ENCODE measurements at regions not wholly inside any gene's neighbourhood (a gene's known extent, or its start where the extent isn't known, plus 50 kb on each side); places are given as distances from the start of the nearest gene placed in this dataset.

GRCh38 chr2:236934166-236934565 lies 151.5 kb upstream of the COPS8 start:
- TF ChIP-seq YY1 (IDR thresholded peaks at IDR 0.05; ENCODE audit: low read depth) (no peak), TCF12 (IDR thresholded peaks at IDR 0.05; ENCODE audit: low read depth) (no peak), USF1 (IDR thresholded peaks at IDR 0.05) (no peak), CREB1 (IDR thresholded peaks at IDR 0.05; ENCODE audit: low read depth) (no peak), FOXM1 (IDR thresholded peaks at IDR 0.05; ENCODE audit: borderline replicate concordance, low read depth) (no peak), MAX (IDR thresholded peaks at IDR 0.05) (no peak), TAF1 (IDR thresholded peaks at IDR 0.05; ENCODE audit: low read depth) (no peak), NFIC (IDR thresholded peaks at IDR 0.05) (no peak), RAD21 (IDR thresholded peaks at IDR 0.05; ENCODE audit: low read depth) (no peak), REST (IDR thresholded peaks at IDR 0.05; ENCODE audit: low read depth) (no peak), CEBPB (IDR thresholded peaks at IDR 0.05) (no peak), ZBTB7A (IDR thresholded peaks at IDR 0.05; ENCODE audit: low read depth) (no peak), TEAD4 (IDR thresholded peaks at IDR 0.05) (no peak), EGR1 (IDR thresholded peaks at IDR 0.05) (no peak)

GRCh38 chr2:236934656-236935055 lies 151.0 kb upstream of the COPS8 start:
- no peak for TF ChIP-seq REST (IDR thresholded peaks at IDR 0.05; ENCODE audit: low read depth)
- no peak for TF ChIP-seq YY1 (IDR thresholded peaks at IDR 0.05; ENCODE audit: low read depth)
- TF ChIP-seq RAD21 (IDR thresholded peaks at IDR 0.05; ENCODE audit: low read depth), result no peak
- no peak for TF ChIP-seq CREB1 (IDR thresholded peaks at IDR 0.05; ENCODE audit: low read depth)
- no peak for TF ChIP-seq CEBPB (IDR thresholded peaks at IDR 0.05)
- no peak for TF ChIP-seq TCF12 (IDR thresholded peaks at IDR 0.05; ENCODE audit: low read depth)
- no peak for TF ChIP-seq TEAD4 (IDR thresholded peaks at IDR 0.05)
- no peak for TF ChIP-seq TAF1 (IDR thresholded peaks at IDR 0.05; ENCODE audit: low read depth)
- no peak for TF ChIP-seq USF1 (IDR thresholded peaks at IDR 0.05)
- no peak for TF ChIP-seq FOXM1 (IDR thresholded peaks at IDR 0.05; ENCODE audit: borderline replicate concordance, low read depth)

- TF ChIP-seq TEAD4 (IDR thresholded peaks at IDR 0.05) (no peak), EGR1 (IDR thresholded peaks at IDR 0.05) (no peak), NFIC (IDR thresholded peaks at IDR 0.05) (no peak), FOXM1 (IDR thresholded peaks at IDR 0.05; ENCODE audit: borderline replicate concordance, low read depth) (no peak), REST (IDR thresholded peaks at IDR 0.05; ENCODE audit: low read depth) (no peak), USF1 (IDR thresholded peaks at IDR 0.05) (no peak), TCF12 (IDR thresholded peaks at IDR 0.05; ENCODE audit: low read depth) (no peak), ZBTB7A (IDR thresholded peaks at IDR 0.05; ENCODE audit: low read depth) (no peak), RAD21 (IDR thresholded peaks at IDR 0.05; ENCODE audit: low read depth) (no peak), TAF1 (IDR thresholded peaks at IDR 0.05; ENCODE audit: low read depth) (no peak), EP300 (IDR thresholded peaks at IDR 0.05; ENCODE audit: borderline replicate concordance) (no peak)
Measured at GRCh38 chr2:236935083-236935482, 150.6 kb upstream of the COPS8 start.

- no peak for TF ChIP-seq ZBTB7A (IDR thresholded peaks at IDR 0.05; ENCODE audit: low read depth)
Measured at GRCh38 chr2:236935631-236936445, 149.9 kb upstream of the COPS8 start.

Measured in Ishikawa (cell line).